ENCODE measurements at regions not wholly inside any gene's neighbourhood (a gene's known extent, or its start where the extent isn't known, plus 50 kb on each side); places are given as distances from the start of the nearest gene placed in this dataset.

- H3K27me3 ChIP-seq (ENCODE audit: control insufficient read depth, insufficient read depth, low read length): no peaks in the 10 kb centered on the region
- CTCF ChIA-PET: no interaction called here
- no peak overlapping the region for H3K23ac ChIP-seq (ENCODE audit: low read depth, low read length)
- H4K8ac ChIP-seq (ENCODE audit: low read depth in 2 of 2, low read length in 2 of 2): no peak overlapping the region
- H2BK20ac ChIP-seq (ENCODE audit: low read depth, low read length): no peak overlapping the region
- no peaks in the 10 kb centered on the region for H3K9me3 ChIP-seq (ENCODE audit: control insufficient read depth, insufficient read depth, low read length)
- no peak overlapping the region for H4K5ac ChIP-seq (ENCODE audit: low read depth, low read length)
- H3K9me1 ChIP-seq (ENCODE audit: insufficient read depth, low read length): no peaks in the 10 kb centered on the region
- no TSS peak for BruUV-seq (replicated peaks)
- no peak overlapping the region for H3K18ac ChIP-seq (ENCODE audit: low read depth, low read length)
- no peak overlapping the region for H3K9ac ChIP-seq (ENCODE audit: low read depth, low read length)
- H2AK5ac ChIP-seq (ENCODE audit: low read depth, low read length): no peak overlapping the region
- H2AK9ac ChIP-seq (replicated peaks; ENCODE audit: low read depth, low read length, poor library complexity): no peak overlapping the region
- H2AFZ ChIP-seq (replicated peaks; ENCODE audit: low read length, poor library complexity): no peak overlapping the region
- TF ChIP-seq CHD1 (IDR thresholded peaks at IDR 0.05; ENCODE audit: low read depth, low read length): no peak
- TF ChIP-seq BHLHE40 (IDR thresholded peaks at IDR 0.05; ENCODE audit: low read depth, low read length): no peak
- no peak for TF ChIP-seq MAZ (IDR thresholded peaks at IDR 0.05; ENCODE audit: borderline replicate concordance, low read depth, low read length)
- no peak for TF ChIP-seq MXI1 (IDR thresholded peaks at IDR 0.05; ENCODE audit: borderline replicate concordance, low read depth, low read length)
- no peak for TF ChIP-seq NFE2L2 (IDR thresholded peaks at IDR 0.05; ENCODE audit: low read depth, low read length)
- TF ChIP-seq, protein P1, sequence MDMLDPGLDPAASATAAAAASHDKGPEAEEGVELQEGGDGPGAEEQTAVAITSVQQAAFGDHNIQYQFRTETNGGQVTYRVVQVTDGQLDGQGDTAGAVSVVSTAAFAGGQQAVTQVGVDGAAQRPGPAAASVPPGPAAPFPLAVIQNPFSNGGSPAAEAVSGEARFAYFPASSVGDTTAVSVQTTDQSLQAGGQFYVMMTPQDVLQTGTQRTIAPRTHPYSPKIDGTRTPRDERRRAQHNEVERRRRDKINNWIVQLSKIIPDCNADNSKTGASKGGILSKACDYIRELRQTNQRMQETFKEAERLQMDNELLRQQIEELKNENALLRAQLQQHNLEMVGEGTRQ (IDR thresholded peaks at IDR 0.05; ENCODE audit: low read depth, low read length): no peak
- TF ChIP-seq ELK1 (IDR thresholded peaks at IDR 0.05; ENCODE audit: borderline replicate concordance, low read depth, low read length): no peak
- TF ChIP-seq SMC3 (IDR thresholded peaks at IDR 0.05; ENCODE audit: low read depth, low read length): no peak
- no peak for TF ChIP-seq RCOR1 (IDR thresholded peaks at IDR 0.05; ENCODE audit: insufficient replicate concordance, low read length)
- no peak for TF ChIP-seq CTCF (conservative IDR thresholded peaks at IDR 0.05; ENCODE audit: low read depth, low read length)
- TF ChIP-seq RFX5 (IDR thresholded peaks at IDR 0.05; ENCODE audit: low read depth, low read length): no peak
- no peak overlapping the region for H3K14ac ChIP-seq (replicated peaks; ENCODE audit: low read depth, low read length)
- DNase-seq (no peak), ATAC-seq (ENCODE audit: low read depth) (no peak)
- no peak overlapping the region for H3K4me2 ChIP-seq (ENCODE audit: low read depth, low read length)
- no peaks in the 10 kb centered on the region for H3K79me1 ChIP-seq (ENCODE audit: low read depth in 1 of 2, low read length in 2 of 2)
- no peak overlapping the region for H2BK5ac ChIP-seq (ENCODE audit: low read depth, low read length, poor library complexity, severe bottlenecking)
- no peaks in the 10 kb centered on the region for H4K20me1 ChIP-seq (ENCODE audit: insufficient read depth, low read length)
- WGBS, 2 experiments (ENCODE audit: extremely low coverage in 2 of 2, insufficient read length in 1 of 2): no CpG with 5 or more reads among the region's 2 CpGs
- dilution Hi-C loops (cut with HindIII; ENCODE audit: low sequenced_read_pairs, unreplicated experiment) (no loop called here), in situ Hi-C loops (cut with MboI; ENCODE audit: low sequenced_read_pairs) (no loop called here), intact Hi-C loops (cut with micrococcal nuclease) (no loop called here)
- H4K91ac ChIP-seq (ENCODE audit: insufficient read depth, low read depth, low read length): no peak overlapping the region
- H3K36me3 ChIP-seq (ENCODE audit: control insufficient read depth, insufficient read depth, low read length): no peaks in the 10 kb centered on the region
- no peak overlapping the region for H3K4ac ChIP-seq (ENCODE audit: low read depth, low read length)
- H3K27ac ChIP-seq (ENCODE audit: insufficient read depth, low read length): no peak overlapping the region
- no peak overlapping the region for H3K4me3 ChIP-seq (ENCODE audit: insufficient read depth, low read depth, low read length)
- no peak overlapping the region for H2BK120ac ChIP-seq (ENCODE audit: low read depth, low read length)
- no peak overlapping the region for H2BK15ac ChIP-seq (ENCODE audit: low read depth, low read length)
- POLR2A ChIA-PET (ENCODE audit: unreplicated experiment): no interaction called here
- H3K4me1 ChIP-seq (ENCODE audit: control insufficient read depth, insufficient read depth, low read length): peaks cover 9% of the 10 kb centered on the region; the same call in 1 of the 2 replicates
- no peak overlapping the region for H3K56ac ChIP-seq (ENCODE audit: extremely low read depth, insufficient read depth, low read length)
Measured at GRCh38 chr12:4138051-4138450, 135.5 kb upstream of the CCND2 start.

Data from IMR-90 (cell line).